ENCODE measurements at regions not wholly inside any gene's neighbourhood (a gene's known extent, or its start where the extent isn't known, plus 50 kb on each side); places are given as distances from the start of the nearest gene placed in this dataset.

- no peak for TF ChIP-seq CTCF (IDR thresholded peaks at IDR 0.05 in 8 of 11, conservative IDR thresholded peaks at IDR 0.05 in 3 of 11)
- TF ChIP-seq POLR2AphosphoS5 (IDR thresholded peaks at IDR 0.05): no peak
- TF ChIP-seq POLR2A (IDR thresholded peaks at IDR 0.05): no peak
Observed at GRCh38 chr4:19230906-19231545, 1020.7 kb upstream of the SLIT2 start.
